Peyer's patch (tissue), 4 donors: ENCODE measurements at regions not wholly inside any gene's neighbourhood (a gene's known extent, or its start where the extent isn't known, plus 50 kb on each side); places are given as distances from the start of the nearest gene placed in this dataset.

ENCODE experiments used
- CTCF ChIP-seq, 6 experiments: fragments of 450-650 bp in 4 of 6; fragments of 200-600 bp in 2 of 6; sonication (generic) in 1 of 6; IDR thresholded peaks; one replicate each; pipeline ENCODE4 v1.5.1; 2017 to 2019; ENCODE audit warnings: antibody characterized with exemption in 6 of 6, mild to moderate bottlenecking in 3 of 6, moderate library complexity in 1 of 6
- POLR2A ChIP-seq, 2 donors: fragments of 450-650 bp; IDR thresholded peaks; one replicate each; pipeline ENCODE4 v1.5.1; 2017; ENCODE audit warnings: antibody characterized with exemption in 2 of 2, mild to moderate bottlenecking in 2 of 2, moderate library complexity in 2 of 2

- TF ChIP-seq CTCF (IDR thresholded peaks at IDR 0.05) (no peak), POLR2A (IDR thresholded peaks at IDR 0.05) (no peak)
Observed at GRCh38 chr16:86343796-86344585, 166.3 kb upstream of the FOXF1 start.
